ENCODE measurements at regions not wholly inside any gene's neighbourhood (a gene's known extent, or its start where the extent isn't known, plus 50 kb on each side); places are given as distances from the start of the nearest gene placed in this dataset.
"Not testable (repeated sequence)": the region's sequence is repeated elsewhere in the genome, so short reads cannot be mapped to it uniquely, and the experiment has no call there.

GRCh38 chr7:156049366-156049765 is 237.1 kb upstream of the SHH start:
- DNase-seq, result no peak

- DNase-seq, result no peak
These were observed 233.8 kb upstream of the SHH start for GRCh38 chr7:156046031-156046560.

- DNase-seq, result no peak
These were observed 231.3 kb upstream of the SHH start for GRCh38 chr7:156043416-156044178.

- DNase-seq, result no peak
These were observed 229.1 kb upstream of the SHH start for GRCh38 chr7:156041398-156041797.

GRCh38 chr7:156039971-156040677 is 227.9 kb upstream of the SHH start:
- DNase-seq, result no peak

- DNase-seq, result no peak
These were observed 226.9 kb upstream of the SHH start for GRCh38 chr7:156039194-156039593.

- no peak for DNase-seq
These were observed 226.1 kb upstream of the SHH start for GRCh38 chr7:156038345-156038744.

GRCh38 chr7:156036153-156036552 is 223.9 kb upstream of the SHH start:
- DNase-seq, result no peak

GRCh38 chr7:156035387-156035786 is 223.1 kb upstream of the SHH start:
- DNase-seq, result not testable (repeated sequence)

GRCh38 chr7:156034397-156034796 is 222.1 kb upstream of the SHH start:
- DNase-seq, result peak; percentile 50

- DNase-seq, result no peak
These were observed 220.7 kb upstream of the SHH start for GRCh38 chr7:156032973-156033372.

GRCh38 chr7:156031679-156032478 is 219.6 kb upstream of the SHH start:
- no peak for DNase-seq

GRCh38 chr7:156029460-156030007 is 217.3 kb upstream of the SHH start:
- no peak for DNase-seq

GRCh38 chr7:156028521-156028920 is 216.3 kb upstream of the SHH start:
- DNase-seq, result no peak

GRCh38 chr7:156027821-156028220 is 215.6 kb upstream of the SHH start:
- DNase-seq, result no peak

GRCh38 chr7:156026603-156027002 is 214.3 kb upstream of the SHH start:
- DNase-seq, result no peak

- DNase-seq, result no peak
These were observed 213.9 kb upstream of the SHH start for GRCh38 chr7:156026076-156026600.

- no peak for DNase-seq
These were observed 213.4 kb upstream of the SHH start for GRCh38 chr7:156025675-156026074.

- no peak for DNase-seq
These were observed 211.9 kb upstream of the SHH start for GRCh38 chr7:156024201-156024600.

GRCh38 chr7:156022483-156023459 is 210.5 kb upstream of the SHH start:
- DNase-seq, result no peak

- DNase-seq, result no peak
These were observed 209.2 kb upstream of the SHH start for GRCh38 chr7:156021471-156021870.

- no peak for DNase-seq
These were observed 208.3 kb upstream of the SHH start for GRCh38 chr7:156020566-156020965.

All from GDM1 (cell line).